Esophagus muscularis mucosa (tissue), 4 donors: ENCODE measurements at regions not wholly inside any gene's neighbourhood (a gene's known extent, or its start where the extent isn't known, plus 50 kb on each side); places are given as distances from the start of the nearest gene placed in this dataset.

Experiments
- DNase-seq: peaks from one replicate; pipeline ENCODE4 v3.0.0-alpha.2; 2017; ENCODE audit errors: extremely low spot score
- H3K27ac ChIP-seq, 4 donors: fragments of 200-600 bp; sonication (generic); replicated peaks in 1 of 4; 1 replicate in 3 of 4; 2 replicates in 1 of 4; pipeline ENCODE4 v1.5.1; 2016 to 2019; ENCODE audit warnings: mild to moderate bottlenecking in 1 of 4
- H3K27me3 ChIP-seq, 4 donors: fragments of 200-600 bp; sonication (generic); one replicate each; pipeline versions ENCODE4 v1.5.1 to v1.6.0; 2016 to 2019
- H3K36me3 ChIP-seq, 4 donors: fragments of 200-600 bp; sonication (generic); one replicate each; pipeline ENCODE4 v1.5.1; 2016 to 2019
- H3K4me1 ChIP-seq, 4 donors: fragments of 200-600 bp; sonication (generic); one replicate each; pipeline ENCODE4 v1.5.1; 2016 to 2019
- H3K4me3 ChIP-seq, 4 donors: fragments of 200-600 bp; sonication (generic); 1 replicate in 2 of 4; 2 replicates in 2 of 4; pipeline ENCODE4 v1.5.1; 2016 to 2019; ENCODE audit warnings: mild to moderate bottlenecking in 4 of 4, moderate library complexity in 1 of 4
- H3K9me3 ChIP-seq, 4 donors: fragments of 200-600 bp; sonication (generic); 1 replicate in 3 of 4; 2 replicates in 1 of 4; pipeline ENCODE4 v1.5.1; 2016 to 2019
- CTCF ChIP-seq, 3 experiments: fragments of 200-600 bp in 2 of 3; fragments of 450-650 bp in 1 of 3; sonication (generic) in 2 of 3; IDR thresholded peaks; one replicate each; pipeline ENCODE4 v1.5.1; 2017 to 2019; ENCODE audit warnings: antibody characterized with exemption in 3 of 3, mild to moderate bottlenecking in 2 of 3, moderate library complexity in 1 of 3
- EP300 ChIP-seq: sonication (generic); formaldehyde crosslinking; IDR thresholded peaks from one replicate; pipeline ENCODE4 v1.6.1; 2017; ENCODE audit warnings: antibody characterized with exemption
- POLR2A ChIP-seq: fragments of 450-650 bp; IDR thresholded peaks from one replicate; pipeline ENCODE4 v1.6.1; 2017; ENCODE audit warnings: antibody characterized with exemption, moderate library complexity, mild to moderate bottlenecking, low read depth
- POLR2AphosphoS5 ChIP-seq, 2 donors: sonication (generic); formaldehyde crosslinking; IDR thresholded peaks; one replicate each; pipeline ENCODE4 v1.6.1; 2017; ENCODE audit warnings: antibody characterized with exemption in 2 of 2
- WGBS: methylation state at CpG from one replicate; pipeline ENCODE4 v1.1.5; 2018; 5-methylcytosine and 5-hydroxymethylcytosine counted together
- intact Hi-C: fragments of 100-400 bp; cut with DNase I; formaldehyde crosslinking; loops from one replicate; pipeline ENCODE4 v1.15.1; 2023

GRCh38 chr11:80041136-80042000 is 600.5 kb upstream of the TENM4 start:
- no peaks in the 10 kb centered on the region for H3K36me3 ChIP-seq
- no peak overlapping the region for H3K4me3 ChIP-seq
- WGBS = 79% methylated on average over 7 of the region's 7 CpGs
- H3K4me1 ChIP-seq = no peaks in the 10 kb centered on the region
- TF ChIP-seq CTCF (IDR thresholded peaks at IDR 0.05) (no peak), POLR2A (no peak), POLR2AphosphoS5 (IDR thresholded peaks at IDR 0.05) (no peak), EP300 (no peak)
- intact Hi-C loops = no loop called here
- H3K27me3 ChIP-seq = no peaks in the 10 kb centered on the region
- no peak for DNase-seq
- no peak overlapping the region for H3K27ac ChIP-seq
- H3K9me3 ChIP-seq = no peaks in the 10 kb centered on the region

- 84% methylated on average over 1 of the region's 1 CpG for WGBS
- intact Hi-C loops = loop anchor here (2.0 kb wide), 1 partner anchor 72 kb away; no protein-coding TSS in a partner anchor
- Histone ChIP-seq H3K9me3 (no peaks in the 10 kb centered on the region), H3K27me3 (no peaks in the 10 kb centered on the region), H3K4me3 (no peak overlapping the region), H3K36me3 (no peaks in the 10 kb centered on the region), H3K27ac (no peak overlapping the region), H3K4me1 (no peaks in the 10 kb centered on the region)
- no peak for DNase-seq
- TF ChIP-seq POLR2A (no peak), EP300 (no peak), CTCF (IDR thresholded peaks at IDR 0.05) (no peak), POLR2AphosphoS5 (IDR thresholded peaks at IDR 0.05) (no peak)
Observed at GRCh38 chr11:80034801-80035200, 594.0 kb upstream of the TENM4 start.

GRCh38 chr11:80031014-80031600 is 590.3 kb upstream of the TENM4 start:
- Histone ChIP-seq H3K36me3 (no peaks in the 10 kb centered on the region), H3K4me1 (no peaks in the 10 kb centered on the region), H3K9me3 (no peaks in the 10 kb centered on the region), H3K4me3 (no peak overlapping the region), H3K27ac (no peak overlapping the region), H3K27me3 (no peaks in the 10 kb centered on the region)
- TF ChIP-seq CTCF (IDR thresholded peaks at IDR 0.05) (no peak), POLR2AphosphoS5 (IDR thresholded peaks at IDR 0.05) (no peak), EP300 (no peak), POLR2A (no peak)
- WGBS = 56% methylated on average over 3 of the region's 3 CpGs
- DNase-seq = no peak
- intact Hi-C loops = no loop called here

- no peak for TF ChIP-seq EP300
- TF ChIP-seq POLR2AphosphoS5 (IDR thresholded peaks at IDR 0.05) = no peak
- TF ChIP-seq POLR2A = no peak
- TF ChIP-seq CTCF (IDR thresholded peaks at IDR 0.05) = no peak
- WGBS = 74% methylated on average over 3 of the region's 3 CpGs
Observed at GRCh38 chr11:80028998-80029397, 588.2 kb upstream of the TENM4 start.

More at GRCh38 chr11:80028998-80029397, 588.2 kb upstream of the TENM4 start:
- Histone ChIP-seq H3K36me3 (no peaks in the 10 kb centered on the region), H3K27me3 (no peaks in the 10 kb centered on the region), H3K27ac (no peak overlapping the region), H3K4me1 (no peaks in the 10 kb centered on the region), H3K4me3 (no peak overlapping the region), H3K9me3 (no peaks in the 10 kb centered on the region)
- DNase-seq = no peak
- intact Hi-C loops = no loop called here
